ENCODE measurements at regions not wholly inside any gene's neighbourhood (a gene's known extent, or its start where the extent isn't known, plus 50 kb on each side); places are given as distances from the start of the nearest gene placed in this dataset.

DNA sequence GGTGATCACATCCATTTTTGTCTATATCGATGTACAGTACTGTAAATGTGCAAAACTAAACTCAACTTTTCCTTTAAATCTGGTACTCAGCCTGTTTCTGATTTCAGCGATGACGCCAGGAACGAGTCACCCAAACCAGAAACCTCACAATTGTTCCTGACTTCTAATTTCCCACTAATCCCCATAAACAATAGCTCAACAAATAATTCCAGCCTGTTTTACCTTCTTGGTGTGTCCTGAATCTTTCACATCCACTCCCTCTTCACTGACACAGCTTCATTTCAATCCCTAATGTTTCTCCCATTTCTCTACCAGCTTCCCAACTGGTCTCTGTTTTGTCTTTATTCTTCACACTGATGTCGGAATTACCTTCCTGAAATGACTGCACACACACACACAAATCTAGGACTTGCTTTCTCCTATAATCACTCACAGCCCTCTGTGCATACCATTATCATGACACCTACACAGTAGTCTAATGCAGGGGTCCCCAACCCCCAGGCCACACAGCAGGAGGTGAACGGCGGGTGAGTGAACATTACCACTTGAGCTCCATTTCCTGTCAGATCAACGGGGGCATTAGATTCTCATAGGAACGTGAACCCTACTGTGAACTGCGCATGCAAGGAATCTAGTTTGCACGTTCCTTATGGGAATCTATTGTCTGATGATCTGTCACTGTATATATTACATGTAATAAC, 97.8 kb upstream of the SLC30A5 start:
- TF ChIP-seq SIN3A (IDR thresholded peaks at IDR 0.05; ENCODE audit: borderline replicate concordance, insufficient read depth, low read length) (no peak), TAF1 (IDR thresholded peaks at IDR 0.05; ENCODE audit: borderline replicate concordance, insufficient read depth, low read length) (no peak), FOXP2 (optimal IDR thresholded peaks at IDR 0.05; ENCODE audit: borderline replicate concordance, extremely low read depth, extremely low read length, insufficient read depth) (no peak), POLR2AphosphoS5 (IDR thresholded peaks at IDR 0.05; ENCODE audit: low read depth, low read length) (no peak)
- TF ChIP-seq, protein P1, sequence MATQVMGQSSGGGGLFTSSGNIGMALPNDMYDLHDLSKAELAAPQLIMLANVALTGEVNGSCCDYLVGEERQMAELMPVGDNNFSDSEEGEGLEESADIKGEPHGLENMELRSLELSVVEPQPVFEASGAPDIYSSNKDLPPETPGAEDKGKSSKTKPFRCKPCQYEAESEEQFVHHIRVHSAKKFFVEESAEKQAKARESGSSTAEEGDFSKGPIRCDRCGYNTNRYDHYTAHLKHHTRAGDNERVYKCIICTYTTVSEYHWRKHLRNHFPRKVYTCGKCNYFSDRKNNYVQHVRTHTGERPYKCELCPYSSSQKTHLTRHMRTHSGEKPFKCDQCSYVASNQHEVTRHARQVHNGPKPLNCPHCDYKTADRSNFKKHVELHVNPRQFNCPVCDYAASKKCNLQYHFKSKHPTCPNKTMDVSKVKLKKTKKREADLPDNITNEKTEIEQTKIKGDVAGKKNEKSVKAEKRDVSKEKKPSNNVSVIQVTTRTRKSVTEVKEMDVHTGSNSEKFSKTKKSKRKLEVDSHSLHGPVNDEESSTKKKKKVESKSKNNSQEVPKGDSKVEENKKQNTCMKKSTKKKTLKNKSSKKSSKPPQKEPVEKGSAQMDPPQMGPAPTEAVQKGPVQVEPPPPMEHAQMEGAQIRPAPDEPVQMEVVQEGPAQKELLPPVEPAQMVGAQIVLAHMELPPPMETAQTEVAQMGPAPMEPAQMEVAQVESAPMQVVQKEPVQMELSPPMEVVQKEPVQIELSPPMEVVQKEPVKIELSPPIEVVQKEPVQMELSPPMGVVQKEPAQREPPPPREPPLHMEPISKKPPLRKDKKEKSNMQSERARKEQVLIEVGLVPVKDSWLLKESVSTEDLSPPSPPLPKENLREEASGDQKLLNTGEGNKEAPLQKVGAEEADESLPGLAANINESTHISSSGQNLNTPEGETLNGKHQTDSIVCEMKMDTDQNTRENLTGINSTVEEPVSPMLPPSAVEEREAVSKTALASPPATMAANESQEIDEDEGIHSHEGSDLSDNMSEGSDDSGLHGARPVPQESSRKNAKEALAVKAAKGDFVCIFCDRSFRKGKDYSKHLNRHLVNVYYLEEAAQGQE (IDR thresholded peaks at IDR 0.05; ENCODE audit: insufficient read depth in 1 of 2, low read depth in 2 of 2, low read length in 2 of 2) = no peak

DNA sequence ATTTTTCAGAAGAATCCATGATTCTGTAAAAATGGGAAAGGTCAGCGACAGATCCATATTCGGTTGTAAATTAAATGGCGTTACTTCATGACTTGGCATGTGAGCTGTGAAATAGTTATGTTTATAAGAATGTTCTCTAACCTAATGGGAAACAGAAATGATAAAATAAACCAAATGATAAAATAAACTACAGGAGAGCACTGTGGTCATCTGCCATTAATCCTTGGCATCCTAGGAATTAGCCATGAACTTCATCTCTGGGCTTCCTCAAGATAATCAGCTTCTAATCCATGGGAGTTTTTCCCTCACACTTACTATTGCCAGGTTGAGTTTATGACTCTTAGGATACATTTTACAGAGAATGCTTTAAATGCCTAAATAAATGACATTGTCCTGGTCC, 94.6 kb upstream of the SLC30A5 start:
- TF ChIP-seq FOXP2 (optimal IDR thresholded peaks at IDR 0.05; ENCODE audit: borderline replicate concordance, extremely low read depth, extremely low read length, insufficient read depth) (no peak), POLR2AphosphoS5 (IDR thresholded peaks at IDR 0.05; ENCODE audit: low read depth, low read length) (no peak), TAF1 (IDR thresholded peaks at IDR 0.05; ENCODE audit: borderline replicate concordance, insufficient read depth, low read length) (no peak), SIN3A (IDR thresholded peaks at IDR 0.05; ENCODE audit: borderline replicate concordance, insufficient read depth, low read length) (no peak)
- TF ChIP-seq, protein P1 (IDR thresholded peaks at IDR 0.05; ENCODE audit: insufficient read depth in 1 of 2, low read depth in 2 of 2, low read length in 2 of 2) = no peak

DNA sequence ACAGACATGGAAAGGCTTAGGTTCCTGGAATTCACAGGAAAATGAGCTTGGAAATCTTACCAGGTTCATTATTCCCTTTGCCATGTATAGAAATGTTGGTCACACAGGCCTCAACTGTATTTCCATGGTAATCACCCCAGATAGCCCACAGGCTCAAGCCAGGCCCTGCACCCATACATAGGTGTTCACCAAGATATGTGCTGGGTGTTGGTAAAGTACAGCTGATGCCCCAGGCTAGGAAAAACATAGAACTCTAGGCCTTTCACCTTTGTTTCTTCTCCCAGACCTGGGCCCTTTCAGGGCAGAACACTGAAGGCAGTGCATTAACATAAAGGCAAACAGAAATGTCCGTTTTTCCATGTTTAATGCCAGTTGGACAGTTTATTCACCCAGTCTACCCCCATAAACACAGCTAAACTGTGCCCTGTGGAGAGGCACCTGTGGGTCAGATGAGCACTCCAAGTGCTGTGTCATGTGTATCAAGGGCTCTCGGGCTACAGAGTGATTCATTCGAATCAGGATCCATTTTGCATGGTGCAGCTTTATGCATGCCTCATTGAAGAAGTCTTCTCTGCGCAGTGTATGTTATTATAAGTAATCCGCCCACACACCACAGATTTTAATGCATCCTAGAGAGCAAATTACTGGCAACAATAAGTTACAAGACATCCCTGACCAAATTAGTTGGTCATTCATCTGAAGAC, 93.4 kb upstream of the SLC30A5 start:
- TF ChIP-seq FOXP2 (optimal IDR thresholded peaks at IDR 0.05; ENCODE audit: borderline replicate concordance, extremely low read depth, extremely low read length, insufficient read depth) (no peak), TAF1 (IDR thresholded peaks at IDR 0.05; ENCODE audit: borderline replicate concordance, insufficient read depth, low read length) (no peak), POLR2AphosphoS5 (IDR thresholded peaks at IDR 0.05; ENCODE audit: low read depth, low read length) (no peak), SIN3A (IDR thresholded peaks at IDR 0.05; ENCODE audit: borderline replicate concordance, insufficient read depth, low read length) (no peak)
- TF ChIP-seq, protein P1 (IDR thresholded peaks at IDR 0.05; ENCODE audit: insufficient read depth in 1 of 2, low read depth in 2 of 2, low read length in 2 of 2) = no peak

DNA sequence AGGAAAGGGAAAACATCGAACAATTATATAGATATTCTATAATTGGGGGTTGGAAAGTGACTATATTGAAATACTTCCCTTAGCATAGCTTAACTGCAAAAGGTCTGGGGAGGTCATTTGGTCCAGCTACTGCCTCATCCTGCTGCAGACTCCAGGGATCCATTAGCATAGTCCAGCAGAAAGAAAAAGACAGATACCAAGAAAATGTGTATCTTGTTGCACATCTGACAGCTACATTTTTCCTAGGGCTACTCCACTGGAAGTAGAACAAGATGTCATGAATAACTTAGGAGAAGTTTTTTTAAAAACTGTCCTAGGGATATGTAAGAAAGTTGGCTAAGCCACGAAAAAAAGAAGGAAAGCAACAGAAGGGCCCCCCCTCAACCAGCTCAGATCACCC, 92.9 kb upstream of the SLC30A5 start:
- TF ChIP-seq SIN3A (IDR thresholded peaks at IDR 0.05; ENCODE audit: borderline replicate concordance, insufficient read depth, low read length) (no peak), TAF1 (IDR thresholded peaks at IDR 0.05; ENCODE audit: borderline replicate concordance, insufficient read depth, low read length) (no peak), FOXP2 (optimal IDR thresholded peaks at IDR 0.05; ENCODE audit: borderline replicate concordance, extremely low read depth, extremely low read length, insufficient read depth) (no peak), POLR2AphosphoS5 (IDR thresholded peaks at IDR 0.05; ENCODE audit: low read depth, low read length) (no peak)
- TF ChIP-seq, protein P1 (IDR thresholded peaks at IDR 0.05; ENCODE audit: insufficient read depth in 1 of 2, low read depth in 2 of 2, low read length in 2 of 2) = no peak

All from PFSK-1 (cell line).